B cell (primary cell): ENCODE measurements at regions not wholly inside any gene's neighbourhood (a gene's known extent, or its start where the extent isn't known, plus 50 kb on each side); places are given as distances from the start of the nearest gene placed in this dataset.

Source experiments
- EZH2 ChIP-seq: IDR thresholded peaks from 2 replicates; pipeline ENCODE4 v1.6.1; 2012; ENCODE audit warnings: borderline replicate concordance, low read depth, mild to moderate bottlenecking, moderate library complexity, low read length; ENCODE audit not compliant: insufficient read depth, poor library complexity, severe bottlenecking
- TF ChIP-seq, protein P1 (sequence below): fragments of 200-600 bp; IDR thresholded peaks from one replicate; pipeline ENCODE4 v1.8.0; 2022; ENCODE audit warnings: antibody characterized with exemption, mild to moderate bottlenecking

DNA sequence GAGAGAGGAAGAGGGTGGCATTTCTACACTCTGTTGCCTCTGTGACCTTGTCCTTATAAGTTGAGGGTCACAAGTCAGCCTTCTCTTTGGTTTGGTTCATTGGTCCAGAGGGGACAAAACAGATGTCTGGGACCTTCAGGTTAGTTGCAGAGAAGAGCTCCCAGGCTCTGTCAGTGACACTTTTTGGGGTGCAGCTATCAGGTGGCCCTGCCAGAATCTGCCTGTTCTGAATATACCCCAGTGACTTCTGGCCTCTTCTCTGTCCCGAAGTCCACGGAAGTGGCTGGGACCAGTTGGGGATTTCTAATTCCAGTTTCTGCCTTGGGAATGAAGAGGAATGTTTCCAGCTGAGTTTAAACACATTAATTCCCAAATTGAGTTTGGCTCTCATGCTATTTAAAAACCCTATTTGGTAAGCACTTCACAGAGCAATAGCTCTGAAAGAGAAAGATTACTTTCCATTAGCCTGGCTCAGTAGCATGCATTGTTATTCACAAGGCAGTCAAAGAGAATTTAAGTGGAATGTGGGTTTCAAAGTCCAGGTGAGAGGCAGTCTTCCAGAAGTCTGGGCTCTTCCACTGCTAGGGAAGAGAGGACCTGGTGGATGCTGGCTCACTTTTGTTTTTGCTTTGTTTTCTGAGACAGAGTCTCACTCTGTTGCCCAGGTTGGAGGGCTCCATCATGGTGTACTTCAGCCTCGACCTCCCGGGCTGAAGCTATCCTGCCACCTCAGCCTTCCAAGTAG lies 237.8 kb upstream of the GALNT17 start:
- TF ChIP-seq EZH2, result no peak
- TF ChIP-seq, protein P1, sequence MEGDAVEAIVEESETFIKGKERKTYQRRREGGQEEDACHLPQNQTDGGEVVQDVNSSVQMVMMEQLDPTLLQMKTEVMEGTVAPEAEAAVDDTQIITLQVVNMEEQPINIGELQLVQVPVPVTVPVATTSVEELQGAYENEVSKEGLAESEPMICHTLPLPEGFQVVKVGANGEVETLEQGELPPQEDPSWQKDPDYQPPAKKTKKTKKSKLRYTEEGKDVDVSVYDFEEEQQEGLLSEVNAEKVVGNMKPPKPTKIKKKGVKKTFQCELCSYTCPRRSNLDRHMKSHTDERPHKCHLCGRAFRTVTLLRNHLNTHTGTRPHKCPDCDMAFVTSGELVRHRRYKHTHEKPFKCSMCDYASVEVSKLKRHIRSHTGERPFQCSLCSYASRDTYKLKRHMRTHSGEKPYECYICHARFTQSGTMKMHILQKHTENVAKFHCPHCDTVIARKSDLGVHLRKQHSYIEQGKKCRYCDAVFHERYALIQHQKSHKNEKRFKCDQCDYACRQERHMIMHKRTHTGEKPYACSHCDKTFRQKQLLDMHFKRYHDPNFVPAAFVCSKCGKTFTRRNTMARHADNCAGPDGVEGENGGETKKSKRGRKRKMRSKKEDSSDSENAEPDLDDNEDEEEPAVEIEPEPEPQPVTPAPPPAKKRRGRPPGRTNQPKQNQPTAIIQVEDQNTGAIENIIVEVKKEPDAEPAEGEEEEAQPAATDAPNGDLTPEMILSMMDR, result no peak
